Mesenchymal stem cell (in vitro differentiated cells and primary cell): ENCODE measurements at regions not wholly inside any gene's neighbourhood (a gene's known extent, or its start where the extent isn't known, plus 50 kb on each side); places are given as distances from the start of the nearest gene placed in this dataset.
A peak's percentile ranks its signal among the peaks of the same experiment; 100 is the strongest.

ENCODE experiments used
- DNase-seq: peaks from one replicate; pipeline ENCODE4 v3.0.0-alpha.2; 2013
- H2AFZ ChIP-seq: one replicate; pipeline ENCODE4 v1.6.1; 2013; ENCODE audit warnings: low read depth, mild to moderate bottlenecking, control low read depth, inconsistent platforms, low read length, moderate library complexity
- H2AK5ac ChIP-seq: 2 replicates; pipeline ENCODE4 v1.6.1; 2013; ENCODE audit warnings: low read length, moderate library complexity, mild to moderate bottlenecking, inconsistent platforms; ENCODE audit not compliant: severe bottlenecking
- H2BK120ac ChIP-seq: one replicate; pipeline ENCODE4 v1.6.1; 2013; ENCODE audit warnings: low read depth, mild to moderate bottlenecking, inconsistent platforms, low read length, moderate library complexity
- H2BK12ac ChIP-seq, 2 experiments: one replicate each; pipeline ENCODE4 v1.6.1; 2013; ENCODE audit warnings: inconsistent platforms in 2 of 2, low read length in 2 of 2, mild to moderate bottlenecking in 2 of 2, moderate library complexity in 2 of 2, control low read depth in 1 of 2
- H2BK15ac ChIP-seq: one replicate; pipeline ENCODE4 v1.6.1; 2013; ENCODE audit warnings: mild to moderate bottlenecking, low read depth, inconsistent platforms; ENCODE audit not compliant: poor library complexity, severe bottlenecking
- H2BK5ac ChIP-seq: 2 replicates; pipeline ENCODE4 v1.6.1; 2013; ENCODE audit warnings: low read depth, mild to moderate bottlenecking, low read length, control low read depth, inconsistent platforms; ENCODE audit not compliant: poor library complexity, severe bottlenecking
- H3K14ac ChIP-seq, 2 experiments: one replicate each; pipeline ENCODE4 v1.6.1; 2013; ENCODE audit warnings: inconsistent platforms in 2 of 2, low read length in 2 of 2, control low read depth in 1 of 2, mild to moderate bottlenecking in 1 of 2, moderate library complexity in 1 of 2
- H3K18ac ChIP-seq, 2 experiments: one replicate each; pipeline ENCODE4 v1.6.1; 2013; ENCODE audit warnings: inconsistent platforms in 2 of 2, low read length in 2 of 2, control low read depth in 1 of 2, low read depth in 1 of 2, mild to moderate bottlenecking in 1 of 2
- H3K23ac ChIP-seq, 2 experiments: one replicate each; pipeline ENCODE4 v1.6.1; 2013; ENCODE audit warnings: inconsistent platforms in 2 of 2, low read length in 2 of 2, mild to moderate bottlenecking in 2 of 2, moderate library complexity in 2 of 2, control low read depth in 1 of 2
- H3K27ac ChIP-seq: 2 replicates; pipeline ENCODE4 v1.5.1; 2013; ENCODE audit warnings: mild to moderate bottlenecking, moderate library complexity, low read length, control low read depth, inconsistent platforms; ENCODE audit not compliant: poor library complexity, severe bottlenecking
- H3K27me3 ChIP-seq, 2 experiments: 2 replicates each; pipeline versions ENCODE4 v1.6.1 to v1.7.0; 2013; ENCODE audit warnings: low read length in 2 of 2, mild to moderate bottlenecking in 2 of 2, moderate library complexity in 2 of 2, control low read depth in 1 of 2, inconsistent platforms in 1 of 2; ENCODE audit not compliant: control insufficient read depth in 1 of 2, insufficient read depth in 1 of 2
- H3K36me3 ChIP-seq, 2 experiments: 2 replicates each; pipeline versions ENCODE4 v1.6.1 to v1.7.0; 2013; ENCODE audit warnings: low read length in 2 of 2, control low read depth in 1 of 2, inconsistent platforms in 1 of 2, low read depth in 1 of 2, mild to moderate bottlenecking in 1 of 2; ENCODE audit not compliant: insufficient read depth in 2 of 2, control insufficient read depth in 1 of 2
- H3K4ac ChIP-seq, 2 experiments: one replicate each; pipeline ENCODE4 v1.6.1; 2013; ENCODE audit warnings: inconsistent platforms in 2 of 2, low read length in 2 of 2, mild to moderate bottlenecking in 2 of 2, moderate library complexity in 2 of 2, control low read depth in 1 of 2, low read depth in 1 of 2
- H3K4me1 ChIP-seq: 2 replicates; pipeline ENCODE4 v1.6.1; 2013; ENCODE audit warnings: low read depth, low read length, control low read depth; ENCODE audit not compliant: control insufficient read depth, insufficient read depth
- H3K4me2 ChIP-seq: 2 replicates; pipeline ENCODE4 v1.6.1; 2013; ENCODE audit warnings: low read length, mild to moderate bottlenecking, inconsistent platforms; ENCODE audit not compliant: poor library complexity, severe bottlenecking
- H3K4me3 ChIP-seq, 2 experiments: 2 replicates each; pipeline versions ENCODE4 v1.5.1 to v1.7.0; 2013; ENCODE audit warnings: low read length in 2 of 2, mild to moderate bottlenecking in 2 of 2, control low read depth in 1 of 2, low read depth in 1 of 2; ENCODE audit not compliant: insufficient read depth in 1 of 2
- H3K79me1 ChIP-seq: replicated peaks from 2 replicates; pipeline ENCODE4 v1.6.1; 2013; ENCODE audit warnings: mild to moderate bottlenecking, control low read depth, low read length, inconsistent platforms; ENCODE audit not compliant: poor library complexity, severe bottlenecking
- H3K9ac ChIP-seq: 2 replicates; pipeline ENCODE4 v1.7.0; 2013; ENCODE audit warnings: mild to moderate bottlenecking, low read length, moderate library complexity
- H3K9me3 ChIP-seq: 2 replicates; pipeline ENCODE4 v1.7.0; 2013; ENCODE audit warnings: mild to moderate bottlenecking, low read length; ENCODE audit not compliant: control insufficient read depth
- H4K8ac ChIP-seq: one replicate; pipeline ENCODE4 v1.6.1; 2013; ENCODE audit warnings: inconsistent platforms, mild to moderate bottlenecking, low read length, moderate library complexity
- H4K91ac ChIP-seq: one replicate; pipeline ENCODE4 v1.6.1; 2013; ENCODE audit warnings: mild to moderate bottlenecking, low read length, inconsistent platforms
- WGBS: methylation state at CpG from one replicate; pipeline ENCODE4 v1.1.7; 2013; ENCODE audit warnings: mixed read lengths; 5-methylcytosine and 5-hydroxymethylcytosine counted together

DNA sequence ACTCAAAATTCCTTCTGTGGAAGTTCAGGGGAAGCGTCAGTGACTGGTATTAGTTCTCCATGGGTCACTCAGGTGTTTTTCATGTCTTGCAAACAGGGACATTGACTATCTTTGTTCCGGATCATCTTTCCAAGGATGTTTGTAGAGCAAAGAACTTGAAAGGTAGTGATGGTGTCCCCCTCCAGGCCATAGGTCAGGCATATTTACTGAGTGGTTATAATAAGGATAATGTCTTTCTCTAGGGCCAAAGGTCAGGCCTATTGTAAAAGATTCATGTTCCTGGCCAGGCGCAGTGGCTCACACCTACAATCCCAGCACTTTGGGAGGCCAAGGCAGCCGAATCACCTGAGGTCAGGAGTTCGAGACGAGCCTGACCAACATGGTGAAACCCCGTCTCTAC, 614.8 kb downstream of the KIF4B start:
- DNase-seq: no peak
- H3K36me3 ChIP-seq: no peaks in the 10 kb centered on the region
- WGBS: 86% methylated on average over 7 of the region's 7 CpGs

GRCh38 chr5:155629597-155629996, 616.0 kb downstream of the KIF4B start:
- no peak overlapping the region for H2BK5ac ChIP-seq
- no peak overlapping the region for H3K9ac ChIP-seq
- no peaks in the 10 kb centered on the region for H3K79me1 ChIP-seq
- no peak overlapping the region for H3K4me2 ChIP-seq
- no peaks in the 10 kb centered on the region for H3K9me3 ChIP-seq
- 100% methylated on average over 1 of the region's 1 CpG for WGBS
- no peak overlapping the region for H2AK5ac ChIP-seq
- peaks cover 2% of the 10 kb centered on the region for H3K4me1 ChIP-seq
- no peak overlapping the region for H3K27ac ChIP-seq
- no peak for DNase-seq
- H3K4me3 ChIP-seq: no peak overlapping the region
- H2BK15ac ChIP-seq: no peak overlapping the region
- H3K23ac ChIP-seq: no peak overlapping the region
- no peak overlapping the region for H4K91ac ChIP-seq
- H3K36me3 ChIP-seq: no peaks in the 10 kb centered on the region
- no peak overlapping the region for H2BK120ac ChIP-seq
- no peak overlapping the region for H4K8ac ChIP-seq
- H3K4ac ChIP-seq: no peak overlapping the region
- no peaks in the 10 kb centered on the region for H3K27me3 ChIP-seq
- H3K14ac ChIP-seq: no peak overlapping the region
- H2BK12ac ChIP-seq: no peak overlapping the region
- H2AFZ ChIP-seq: no peak overlapping the region
- no peak overlapping the region for H3K18ac ChIP-seq

More for the DNA sequence above, 614.8 kb downstream of the KIF4B start:
- H4K91ac ChIP-seq: no peak overlapping the region
- no peak overlapping the region for H2BK12ac ChIP-seq
- H3K4me1 ChIP-seq: peaks cover 2% of the 10 kb centered on the region
- no peaks in the 10 kb centered on the region for H3K9me3 ChIP-seq
- H2BK5ac ChIP-seq: no peak overlapping the region
- H2BK120ac ChIP-seq: no peak overlapping the region
- H3K23ac ChIP-seq: no peak overlapping the region
- H3K9ac ChIP-seq: no peak overlapping the region
- no peak overlapping the region for H3K4me3 ChIP-seq
- H3K14ac ChIP-seq: no peak overlapping the region
- no peak overlapping the region for H3K4me2 ChIP-seq
- H2AFZ ChIP-seq: no peak overlapping the region
- H4K8ac ChIP-seq: no peak overlapping the region
- no peaks in the 10 kb centered on the region for H3K79me1 ChIP-seq
- no peak overlapping the region for H3K18ac ChIP-seq
- no peaks in the 10 kb centered on the region for H3K27me3 ChIP-seq
- H2BK15ac ChIP-seq: no peak overlapping the region
- no peak overlapping the region for H3K27ac ChIP-seq
- H2AK5ac ChIP-seq: no peak overlapping the region
- no peak overlapping the region for H3K4ac ChIP-seq

DNA sequence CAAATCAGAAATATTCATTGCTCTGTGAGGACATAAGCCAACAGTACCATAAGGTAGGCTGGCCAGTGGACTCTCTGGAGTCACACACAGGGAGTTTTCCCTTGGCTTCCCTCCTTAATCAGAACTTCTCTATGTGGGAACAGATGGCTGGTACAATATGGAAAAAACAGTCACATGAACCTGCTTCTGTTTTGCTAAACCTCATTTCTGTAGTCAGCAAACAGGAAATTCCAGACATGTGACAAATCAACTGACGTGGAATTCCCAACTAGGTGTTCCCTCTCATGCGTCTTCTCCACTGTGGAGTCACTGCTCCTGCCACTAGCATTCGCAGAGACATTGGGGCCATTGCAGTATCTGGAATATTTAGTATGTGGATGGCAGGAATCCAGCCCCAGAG, 617.6 kb downstream of the KIF4B start:
- no peak overlapping the region for H3K23ac ChIP-seq
- no peak overlapping the region for H3K18ac ChIP-seq
- H3K27me3 ChIP-seq: no peaks in the 10 kb centered on the region
- no peak overlapping the region for H2BK120ac ChIP-seq
- no peak overlapping the region for H3K4me2 ChIP-seq
- H2BK15ac ChIP-seq: no peak overlapping the region
- H3K9ac ChIP-seq: no peak overlapping the region
- H4K91ac ChIP-seq: no peak overlapping the region
- H2AFZ ChIP-seq: no peak overlapping the region
- H2BK5ac ChIP-seq: no peak overlapping the region
- no peak overlapping the region for H3K14ac ChIP-seq
- no peak overlapping the region for H2BK12ac ChIP-seq
- no peaks in the 10 kb centered on the region for H3K79me1 ChIP-seq
- peaks cover 2% of the 10 kb centered on the region for H3K4me1 ChIP-seq
- no peak overlapping the region for H2AK5ac ChIP-seq
- H3K9me3 ChIP-seq: no peaks in the 10 kb centered on the region
- H3K4ac ChIP-seq: no peak overlapping the region
- 23% methylated on average over 3 of the region's 3 CpGs for WGBS
- H3K4me3 ChIP-seq: no peak overlapping the region
- peak; percentile 43 for DNase-seq
- H3K36me3 ChIP-seq: no peaks in the 10 kb centered on the region
- no peak overlapping the region for H4K8ac ChIP-seq
- H3K27ac ChIP-seq: no peak overlapping the region

DNA sequence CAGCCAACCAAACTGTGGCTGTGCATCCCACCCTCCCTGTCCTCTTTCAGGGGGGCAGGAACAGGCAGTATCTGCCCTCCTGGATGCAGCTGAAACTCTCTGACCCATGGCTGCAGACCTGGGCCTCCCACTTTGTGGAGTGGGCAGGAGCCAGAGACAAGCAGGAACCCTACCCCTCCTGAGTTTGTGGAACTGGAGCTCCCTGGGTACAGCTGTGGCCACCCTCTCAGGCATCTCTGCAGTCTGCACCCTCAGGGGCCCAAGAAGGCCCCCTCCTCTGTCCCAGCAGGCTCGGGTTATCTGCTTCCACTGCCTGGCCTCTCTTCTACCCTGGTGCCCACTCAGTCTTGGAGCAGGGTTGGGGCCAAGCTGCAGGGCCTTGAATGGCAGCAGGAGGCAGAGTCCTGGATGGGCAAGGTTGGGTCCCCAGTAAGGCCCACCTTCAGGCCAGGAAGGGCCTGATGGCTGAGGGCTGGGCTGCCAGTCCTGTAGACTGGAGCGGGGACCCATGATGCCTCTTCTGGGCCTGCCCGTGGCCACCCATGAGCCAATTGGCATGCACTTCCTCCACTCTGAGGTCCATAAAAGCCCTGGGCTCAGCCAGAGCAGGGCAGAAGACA, 619.9 kb downstream of the KIF4B start:
- WGBS: 85% methylated on average over 3 of the region's 3 CpGs

More for the DNA sequence above, 619.9 kb downstream of the KIF4B start:
- Histone ChIP-seq H3K9me3 (no peaks in the 10 kb centered on the region), H3K4me2 (no peak overlapping the region), H3K27me3 (no peaks in the 10 kb centered on the region), H2AFZ (no peak overlapping the region), H3K27ac (no peak overlapping the region), H2BK120ac (no peak overlapping the region), H3K4ac (no peak overlapping the region), H3K4me3 (no peak overlapping the region), H3K9ac (no peak overlapping the region), H2AK5ac (no peak overlapping the region), H3K36me3 (no peaks in the 10 kb centered on the region), H4K8ac (no peak overlapping the region), H2BK15ac (no peak overlapping the region), H2BK5ac (no peak overlapping the region), H3K79me1 (no peaks in the 10 kb centered on the region), H3K23ac (no peak overlapping the region), H3K14ac (no peak overlapping the region), H4K91ac (no peak overlapping the region), H3K4me1 (peaks cover 2% of the 10 kb centered on the region), H2BK12ac (no peak overlapping the region), H3K18ac (no peak overlapping the region)
- no peak for DNase-seq
